Ascending aorta (tissue), 2 donors: ENCODE measurements at regions not wholly inside any gene's neighbourhood (a gene's known extent, or its start where the extent isn't known, plus 50 kb on each side); places are given as distances from the start of the nearest gene placed in this dataset.

ENCODE experiments used
- DNase-seq, 2 donors: peaks; one replicate each; pipeline ENCODE4 v3.0.0-alpha.2; 2019; ENCODE audit warnings: low spot score in 2 of 2
- H3K27ac ChIP-seq, 2 donors: fragments of 200-600 bp; sonication (generic); one replicate each; pipeline ENCODE4 v1.5.1; 2016 to 2017; ENCODE audit warnings: mild to moderate bottlenecking in 1 of 2
- H3K27me3 ChIP-seq: fragments of 200-600 bp; sonication (generic); one replicate; pipeline ENCODE4 v1.5.1; 2017
- H3K36me3 ChIP-seq, 2 donors: fragments of 200-600 bp; sonication (generic); one replicate each; pipeline ENCODE4 v1.5.1; 2016
- H3K4me1 ChIP-seq, 2 donors: fragments of 200-600 bp; sonication (generic); one replicate each; pipeline ENCODE4 v1.5.1; 2016 to 2017; ENCODE audit warnings: mild to moderate bottlenecking in 1 of 2
- H3K4me3 ChIP-seq, 2 donors: fragments of 200-600 bp; sonication (generic); one replicate each; pipeline ENCODE4 v1.5.1; 2016 to 2017; ENCODE audit warnings: mild to moderate bottlenecking in 1 of 2
- H3K9me3 ChIP-seq, 2 donors: fragments of 200-600 bp; sonication (generic); one replicate each; pipeline ENCODE4 v1.5.1; 2016
- CTCF ChIP-seq, 3 experiments: fragments of 200-600 bp in 2 of 3; fragments of 450-650 bp in 1 of 3; sonication (generic) in 2 of 3; IDR thresholded peaks; one replicate each; pipeline ENCODE4 v1.5.1; 2016 to 2019; ENCODE audit warnings: antibody characterized with exemption in 3 of 3, mild to moderate bottlenecking in 1 of 3, moderate library complexity in 1 of 3
- intact Hi-C: fragments of 100-400 bp; cut with DNase I; formaldehyde crosslinking; loops from one replicate; pipeline ENCODE4 v1.15.1; 2023

GRCh38 chrX:104513162-104513561 is 52.8 kb upstream of the IL1RAPL2 start:
- TF ChIP-seq CTCF (IDR thresholded peaks at IDR 0.05), result no peak
- H3K4me1 ChIP-seq, result no peaks in the 10 kb centered on the region
- no peaks in the 10 kb centered on the region for H3K27me3 ChIP-seq
- H3K4me3 ChIP-seq, result no peak overlapping the region
- no peak overlapping the region for H3K27ac ChIP-seq
- DNase-seq, result no peak
- peaks cover 0 to 4% of the 10 kb centered on the region in 2 donors for H3K9me3 ChIP-seq
- no peaks in the 10 kb centered on the region for H3K36me3 ChIP-seq
- intact Hi-C loops, result no loop called here

GRCh38 chrX:104510801-104511200 is 55.2 kb upstream of the IL1RAPL2 start:
- no peak for TF ChIP-seq CTCF (IDR thresholded peaks at IDR 0.05)
- H3K27ac ChIP-seq, result no peak overlapping the region
- H3K36me3 ChIP-seq, result no peaks in the 10 kb centered on the region
- DNase-seq, result no peak
- H3K4me1 ChIP-seq, result no peaks in the 10 kb centered on the region
- peaks cover 0 to 4% of the 10 kb centered on the region in 2 donors for H3K9me3 ChIP-seq
- intact Hi-C loops, result no loop called here
- H3K27me3 ChIP-seq, result no peaks in the 10 kb centered on the region
- no peak overlapping the region for H3K4me3 ChIP-seq

GRCh38 chrX:104502460-104502859 is 63.5 kb upstream of the IL1RAPL2 start:
- Histone ChIP-seq H3K27me3 (no peaks in the 10 kb centered on the region), H3K9me3 (no peaks in the 10 kb centered on the region), H3K4me3 (no peak overlapping the region), H3K27ac (no peak overlapping the region), H3K4me1 (no peaks in the 10 kb centered on the region), H3K36me3 (no peaks in the 10 kb centered on the region)
- intact Hi-C loops, result no loop called here
- no peak for DNase-seq
- TF ChIP-seq CTCF (IDR thresholded peaks at IDR 0.05), result no peak

GRCh38 chrX:104488811-104489210 is 77.2 kb upstream of the IL1RAPL2 start:
- intact Hi-C loops, result no loop called here
- Histone ChIP-seq H3K9me3 (no peaks in the 10 kb centered on the region), H3K4me3 (no peak overlapping the region), H3K27ac (no peak overlapping the region), H3K27me3 (no peaks in the 10 kb centered on the region), H3K36me3 (no peaks in the 10 kb centered on the region), H3K4me1 (no peaks in the 10 kb centered on the region)
- no peak for TF ChIP-seq CTCF (IDR thresholded peaks at IDR 0.05)
- DNase-seq, result no peak

GRCh38 chrX:104486691-104487090 is 79.3 kb upstream of the IL1RAPL2 start:
- Histone ChIP-seq H3K27ac (no peak overlapping the region), H3K36me3 (no peaks in the 10 kb centered on the region), H3K4me3 (no peak overlapping the region), H3K9me3 (no peaks in the 10 kb centered on the region), H3K27me3 (no peaks in the 10 kb centered on the region), H3K4me1 (no peaks in the 10 kb centered on the region)
- intact Hi-C loops, result no loop called here
- no peak for DNase-seq
- no peak for TF ChIP-seq CTCF (IDR thresholded peaks at IDR 0.05)

GRCh38 chrX:104482757-104483156 is 83.2 kb upstream of the IL1RAPL2 start:
- DNase-seq, result no peak
- H3K27me3 ChIP-seq, result no peaks in the 10 kb centered on the region
- intact Hi-C loops, result no loop called here

More at GRCh38 chrX:104482757-104483156, 83.2 kb upstream of the IL1RAPL2 start:
- Histone ChIP-seq H3K4me3 (no peak overlapping the region), H3K9me3 (no peaks in the 10 kb centered on the region), H3K36me3 (no peaks in the 10 kb centered on the region), H3K4me1 (no peaks in the 10 kb centered on the region), H3K27ac (no peak overlapping the region)
- TF ChIP-seq CTCF (IDR thresholded peaks at IDR 0.05), result no peak
